SU-DHL-6 (cell line): ENCODE measurements at regions not wholly inside any gene's neighbourhood (a gene's known extent, or its start where the extent isn't known, plus 50 kb on each side); places are given as distances from the start of the nearest gene placed in this dataset.

Source experiments
- H2AFZ ChIP-seq: fragments of 200-600 bp; sonication (generic); 2 replicates; pipeline ENCODE4 v1.6.1; 2014; ENCODE audit warnings: low read depth, mild to moderate bottlenecking, moderate library complexity, mixed read lengths, antibody characterized with exemption, low read length; ENCODE audit not compliant: severe bottlenecking
- H3F3A ChIP-seq: fragments of 200-600 bp; shearing (Covaris generic); 2 replicates; pipeline ENCODE4 v1.6.0; 2016; ENCODE audit warnings: antibody characterized with exemption, mild to moderate bottlenecking; ENCODE audit not compliant: insufficient read depth
- H3K27ac ChIP-seq: fragments of 200-600 bp; sonication (generic); 2 replicates; pipeline ENCODE4 v1.5.1; 2016; ENCODE audit warnings: low read depth, mild to moderate bottlenecking, low read length, moderate library complexity, mixed read lengths
- H3K27me3 ChIP-seq: fragments of 200-600 bp; sonication (generic), shearing (Covaris generic); 2 replicates; pipeline ENCODE4 v1.6.0; 2014; ENCODE audit warnings: mild to moderate bottlenecking, low read length
- H3K36me3 ChIP-seq: fragments of 200-600 bp; sonication (generic); 2 replicates; pipeline ENCODE4 v1.6.1; 2014; ENCODE audit warnings: mild to moderate bottlenecking, low read length, mixed read lengths
- H3K4me2 ChIP-seq: fragments of 300-600, 200-600 bp; shearing (Covaris generic), sonication (generic); 2 replicates; pipeline ENCODE4 v1.6.0; 2014; ENCODE audit warnings: low read length, low read depth, mild to moderate bottlenecking; ENCODE audit not compliant: poor library complexity, severe bottlenecking
- H3K4me3 ChIP-seq: fragments of 200-600 bp; sonication (generic); 2 replicates; pipeline ENCODE4 v1.5.1; 2014; ENCODE audit warnings: antibody characterized with exemption, low read length, mild to moderate bottlenecking, mixed read lengths; ENCODE audit not compliant: insufficient read depth, poor library complexity, severe bottlenecking
- H3K79me2 ChIP-seq: fragments of 200-600 bp; sonication (generic); 2 replicates; pipeline ENCODE4 v1.6.1; 2014; ENCODE audit warnings: mild to moderate bottlenecking, low read length, moderate library complexity; ENCODE audit not compliant: insufficient read depth
- H3K9ac ChIP-seq: fragments of 200-600 bp; sonication (generic); 2 replicates; pipeline ENCODE4 v1.7.0; 2014; ENCODE audit warnings: mild to moderate bottlenecking, low read length
- H3K9me2 ChIP-seq: fragments of 200-600 bp; sonication (generic); replicated peaks from 2 replicates; pipeline ENCODE4 v1.6.1; 2014; ENCODE audit warnings: low read length; ENCODE audit not compliant: insufficient read depth
- H3K9me3 ChIP-seq: fragments of 200-600 bp; sonication (generic); 2 replicates; pipeline ENCODE4 v1.6.1; 2014; ENCODE audit warnings: low read length, mixed read lengths; ENCODE audit not compliant: insufficient read depth
- H4K20me1 ChIP-seq: fragments of 200-600 bp; sonication (generic); 2 replicates; pipeline ENCODE4 v1.6.1; 2014; ENCODE audit warnings: low read depth, mild to moderate bottlenecking, antibody characterized with exemption, low read length, moderate library complexity, mixed read lengths
- CTCF ChIP-seq: fragments of 200-600 bp; sonication (generic); IDR thresholded peaks from one replicate; pipeline ENCODE4 v1.5.1; 2017; ENCODE audit warnings: antibody characterized with exemption, mild to moderate bottlenecking, low read length, moderate library complexity; ENCODE audit not compliant: insufficient read depth, poor library complexity, severe bottlenecking
- EZH2phosphoT487 ChIP-seq: fragments of 200-600 bp; sonication (generic), shearing (Covaris generic); conservative IDR thresholded peaks from 2 replicates; pipeline ENCODE4 v1.6.1; 2018; ENCODE audit warnings: mild to moderate bottlenecking, antibody characterized with exemption, low read length, moderate library complexity, mixed read lengths

- no peak overlapping the region for H3K27ac ChIP-seq
- no peaks in the 10 kb centered on the region for H3K36me3 ChIP-seq
- no peaks in the 10 kb centered on the region for H3K79me2 ChIP-seq
- no peaks in the 10 kb centered on the region for H3K9me2 ChIP-seq
- TF ChIP-seq CTCF (no peak), EZH2phosphoT487 (no peak)
- no peak overlapping the region for H2AFZ ChIP-seq
- H3K9ac ChIP-seq, result no peak overlapping the region
- H3F3A ChIP-seq, result no peaks in the 10 kb centered on the region
- no peaks in the 10 kb centered on the region for H3K27me3 ChIP-seq
- H3K9me3 ChIP-seq, result no peaks in the 10 kb centered on the region
- H3K4me3 ChIP-seq, result no peak overlapping the region
- no peak overlapping the region for H3K4me2 ChIP-seq
- H4K20me1 ChIP-seq, result no peaks in the 10 kb centered on the region
Measured at GRCh38 chr2:47249157-47249900, 73.0 kb upstream of the CALM2 start.

- H3K4me3 ChIP-seq, result no peak overlapping the region
- no peak overlapping the region for H3K4me2 ChIP-seq
- no peaks in the 10 kb centered on the region for H4K20me1 ChIP-seq
- H3K27ac ChIP-seq, result no peak overlapping the region
- no peak overlapping the region for H3K9ac ChIP-seq
- H2AFZ ChIP-seq, result no peak overlapping the region
- H3K27me3 ChIP-seq, result 0 out of 2 replicates have a peak, but pooled peaks cover 3% of the 10 kb centered on the region
- TF ChIP-seq EZH2phosphoT487, result no peak
- H3K79me2 ChIP-seq, result no peaks in the 10 kb centered on the region
- H3K36me3 ChIP-seq, result no peaks in the 10 kb centered on the region
- H3K9me3 ChIP-seq, result no peaks in the 10 kb centered on the region
- H3K9me2 ChIP-seq, result no peaks in the 10 kb centered on the region
- H3F3A ChIP-seq, result no peaks in the 10 kb centered on the region
Measured at GRCh38 chr2:47243596-47244323, 67.4 kb upstream of the CALM2 start.

GRCh38 chr2:47241715-47242114, 65.4 kb upstream of the CALM2 start:
- TF ChIP-seq CTCF, result no peak
- TF ChIP-seq EZH2phosphoT487, result no peak
- H3K9me2 ChIP-seq, result no peaks in the 10 kb centered on the region
- no peaks in the 10 kb centered on the region for H4K20me1 ChIP-seq
- no peak overlapping the region for H3K4me2 ChIP-seq
- H2AFZ ChIP-seq, result no peak overlapping the region
- H3K79me2 ChIP-seq, result no peaks in the 10 kb centered on the region
- H3K36me3 ChIP-seq, result no peaks in the 10 kb centered on the region
- no peak overlapping the region for H3K9ac ChIP-seq
- no peak overlapping the region for H3K27ac ChIP-seq
- 0 out of 2 replicates have a peak, but pooled peaks cover 3% of the 10 kb centered on the region for H3K27me3 ChIP-seq
- H3F3A ChIP-seq, result no peaks in the 10 kb centered on the region
- no peaks in the 10 kb centered on the region for H3K9me3 ChIP-seq
- H3K4me3 ChIP-seq, result no peak overlapping the region
